CD14-positive monocyte (primary cell): ENCODE measurements at regions not wholly inside any gene's neighbourhood (a gene's known extent, or its start where the extent isn't known, plus 50 kb on each side); places are given as distances from the start of the nearest gene placed in this dataset.

Experiments
- DNase-seq, 3 donors: peaks; one replicate each; pipeline ENCODE4 v3.0.0-alpha.2; 2011 to 2022
- H2AFZ ChIP-seq: 2 replicates; pipeline ENCODE4 v1.6.0; 2012; ENCODE audit warnings: mild to moderate bottlenecking, low read depth, low read length, inconsistent platforms; ENCODE audit not compliant: insufficient read depth, poor library complexity, severe bottlenecking
- H3K27ac ChIP-seq, 2 donors: 1 replicate in 1 of 2; 2 replicates in 1 of 2; pipeline ENCODE4 v1.5.1; 2012 to 2013; ENCODE audit warnings: low read length in 2 of 2, control low read depth in 1 of 2, inconsistent platforms in 1 of 2, low read depth in 1 of 2, mild to moderate bottlenecking in 1 of 2
- H3K27me3 ChIP-seq, 2 donors: one replicate each; pipeline versions ENCODE4 v1.6.0 to v1.6.1; 2011 to 2013; ENCODE audit warnings: low read length in 2 of 2; ENCODE audit not compliant: control insufficient read depth in 2 of 2, insufficient read depth in 2 of 2
- H3K36me3 ChIP-seq, 2 donors: replicated peaks in 1 of 2; 1 replicate in 1 of 2; 2 replicates in 1 of 2; pipeline versions ENCODE4 v1.5.1 to v1.6.1; 2012 to 2013; ENCODE audit warnings: low read length in 2 of 2, control low read depth in 1 of 2, inconsistent platforms in 1 of 2, mild to moderate bottlenecking in 1 of 2; ENCODE audit not compliant: insufficient read depth in 2 of 2, control insufficient read depth in 1 of 2
- H3K4me1 ChIP-seq, 2 donors: 1 replicate in 1 of 2; 2 replicates in 1 of 2; pipeline versions ENCODE4 v1.5.1 to v1.6.1; 2012 to 2013; ENCODE audit warnings: low read length in 2 of 2, control low read depth in 1 of 2, inconsistent platforms in 1 of 2, mild to moderate bottlenecking in 1 of 2, moderate library complexity in 1 of 2; ENCODE audit not compliant: insufficient read depth in 2 of 2, control insufficient read depth in 1 of 2
- H3K4me2 ChIP-seq: replicated peaks from 2 replicates; pipeline ENCODE3; 2012; ENCODE audit warnings: low read length, moderate library complexity, mild to moderate bottlenecking; ENCODE audit not compliant: poor library complexity, severe bottlenecking; ENCODE audit errors: extremely low read depth
- H3K4me3 ChIP-seq, 3 experiments: fragments of 200-600 bp in 1 of 3; sonication (generic) in 1 of 3; replicated peaks in 1 of 3; 1 replicate in 2 of 3; 2 replicates in 1 of 3; pipeline ENCODE4 v1.5.1; 2011 to 2013; ENCODE audit warnings: low read length in 3 of 3, mild to moderate bottlenecking in 3 of 3, control low read depth in 2 of 3, low read depth in 2 of 3, inconsistent platforms in 1 of 3, moderate library complexity in 1 of 3
- H3K79me2 ChIP-seq: 2 replicates; pipeline ENCODE4 v1.6.0; 2012; ENCODE audit warnings: mild to moderate bottlenecking, control low read depth, inconsistent platforms, low read length, moderate library complexity; ENCODE audit not compliant: insufficient read depth
- H3K9ac ChIP-seq: 2 replicates; pipeline ENCODE4 v1.6.0; 2017; ENCODE audit warnings: low read length, mild to moderate bottlenecking; ENCODE audit not compliant: insufficient read depth, poor library complexity, severe bottlenecking
- H3K9me3 ChIP-seq, 2 donors: replicated peaks in 1 of 2; 1 replicate in 1 of 2; 2 replicates in 1 of 2; pipeline versions ENCODE4 v1.5.1 to v1.6.1; 2012 to 2013; ENCODE audit warnings: low read length in 2 of 2, control low read depth in 1 of 2; ENCODE audit not compliant: control insufficient read depth in 1 of 2, insufficient read depth in 1 of 2
- H4K20me1 ChIP-seq: 2 replicates; pipeline ENCODE4 v1.6.0; 2012; ENCODE audit warnings: mild to moderate bottlenecking, low read length, control low read depth, moderate library complexity; ENCODE audit not compliant: insufficient read depth
- H3K27ac Mint-ChIP-seq, 7 donors: one replicate each; pipeline ENCODE4 v1.8.0; 2020; ENCODE audit warnings: mild to moderate bottlenecking in 7 of 7, mixed read lengths in 7 of 7, moderate library complexity in 6 of 7, inconsistent platforms in 2 of 7
- H3K27me3 Mint-ChIP-seq, 3 donors: one replicate each; pipeline ENCODE4 v1.8.0; 2021 to 2022; ENCODE audit warnings: low read depth in 3 of 3, mild to moderate bottlenecking in 3 of 3, mixed read lengths in 3 of 3, moderate library complexity in 3 of 3, inconsistent platforms in 1 of 3
- H3K36me3 Mint-ChIP-seq, 2 donors: one replicate each; pipeline ENCODE4 v1.8.0; 2020; ENCODE audit warnings: mixed read lengths in 2 of 2, inconsistent platforms in 1 of 2, mild to moderate bottlenecking in 1 of 2
- H3K4me1 Mint-ChIP-seq: one replicate; pipeline ENCODE4 v1.8.0; 2020; ENCODE audit warnings: mild to moderate bottlenecking, mixed read lengths
- H3K4me3 Mint-ChIP-seq, 2 donors: one replicate each; pipeline ENCODE4 v1.8.0; 2020; ENCODE audit warnings: mild to moderate bottlenecking in 2 of 2, mixed read lengths in 2 of 2, moderate library complexity in 1 of 2
- H3K9me3 Mint-ChIP-seq, 7 donors: one replicate each; pipeline ENCODE4 v1.8.0; 2020 to 2022; ENCODE audit warnings: mixed read lengths in 7 of 7, mild to moderate bottlenecking in 6 of 7, moderate library complexity in 6 of 7, inconsistent platforms in 2 of 7
- CTCF ChIP-seq: fragments of 200-600 bp; IDR thresholded peaks from one replicate; pipeline ENCODE4 v1.8.0; 2022; ENCODE audit warnings: antibody characterized with exemption, mild to moderate bottlenecking
- WGBS: methylation state at CpG from one replicate; pipeline ENCODE4 v1.1.5; 2013; ENCODE audit warnings: missing lambda C conversion rate; ENCODE audit not compliant: insufficient coverage; 5-methylcytosine and 5-hydroxymethylcytosine counted together
- intact Hi-C, 2 donors: fragments of 100-400 bp; cut with micrococcal nuclease; formaldehyde crosslinking; loops; one replicate each; pipeline versions ENCODE4 v1.15.0 to v1.15.1; 2023

GRCh38 chr9:88322906-88323566, 65.2 kb upstream of the SPIN1 start:
- H3K9me3 ChIP-seq = no peaks in the 10 kb centered on the region
- H2AFZ ChIP-seq = peak overlapping the region; percentile 11
- DNase-seq = peak in 2 of 3 donors; percentile 12 to 16
- H3K4me1 ChIP-seq = peaks cover 17 to 23% of the 10 kb centered on the region in 2 donors
- Mint-ChIP-seq H3K4me3 (peak overlapping the region in 1 of 2 donors; percentile 64), H3K4me1 (peaks cover 47% of the 10 kb centered on the region), H3K9me3 (peaks cover 0 to 7% (median 0%) of the 10 kb centered on the region in 7 donors), H3K27me3 (peaks cover 0 to 3% (median 0%) of the 10 kb centered on the region in 3 donors), H3K36me3 (no peaks in the 10 kb centered on the region), H3K27ac (peak overlapping the region in 4 of 7 donors; percentile 16 to 64 (median 48))
- WGBS = 0% methylated on average over 3 of the region's 4 CpGs
- H3K36me3 ChIP-seq = no peaks in the 10 kb centered on the region
- H3K9ac ChIP-seq = no peak overlapping the region
- TF ChIP-seq CTCF = no peak
- H3K4me3 ChIP-seq = no peak overlapping the region
- intact Hi-C loops = no loop called here
- H3K79me2 ChIP-seq = no peaks in the 10 kb centered on the region
- no peak overlapping the region for H3K4me2 ChIP-seq
- peak overlapping the region in 1 of 2 donors; percentile 11 for H3K27ac ChIP-seq
- H3K27me3 ChIP-seq = no peaks in the 10 kb centered on the region
- no peaks in the 10 kb centered on the region for H4K20me1 ChIP-seq

- H3K9me3 Mint-ChIP-seq = peaks cover 0 to 7% (median 0%) of the 10 kb centered on the region in 7 donors
- H4K20me1 ChIP-seq = no peaks in the 10 kb centered on the region
- H3K4me2 ChIP-seq = no peak overlapping the region
- no peaks in the 10 kb centered on the region for H3K27me3 ChIP-seq
- no peak overlapping the region for H3K9ac ChIP-seq
- no peaks in the 10 kb centered on the region for H3K36me3 ChIP-seq
- H3K27ac Mint-ChIP-seq = no peak overlapping the region
- H3K4me3 Mint-ChIP-seq = no peak overlapping the region
- no peak for DNase-seq
- no peak overlapping the region for H3K27ac ChIP-seq
- H3K27me3 Mint-ChIP-seq = peaks cover 0 to 1% (median 0%) of the 10 kb centered on the region in 3 donors
- H3K79me2 ChIP-seq = no peaks in the 10 kb centered on the region
- no peaks in the 10 kb centered on the region for H3K9me3 ChIP-seq
- peaks cover 47% of the 10 kb centered on the region for H3K4me1 Mint-ChIP-seq
- no peak for TF ChIP-seq CTCF
- intact Hi-C loops = no loop called here
- H3K4me1 ChIP-seq = peaks cover 17 to 23% of the 10 kb centered on the region in 2 donors
- no peak overlapping the region for H3K4me3 ChIP-seq
- WGBS = 80% methylated on average over 1 of the region's 4 CpGs
- no peak overlapping the region for H2AFZ ChIP-seq
- no peaks in the 10 kb centered on the region for H3K36me3 Mint-ChIP-seq
Measured at GRCh38 chr9:88321764-88322163, 66.5 kb upstream of the SPIN1 start.
